ENCODE measurements at regions not wholly inside any gene's neighbourhood (a gene's known extent, or its start where the extent isn't known, plus 50 kb on each side); places are given as distances from the start of the nearest gene placed in this dataset.

- TF ChIP-seq CTCF (conservative IDR thresholded peaks at IDR 0.05) = no peak
- no peaks in the 10 kb centered on the region for H3K4me1 ChIP-seq (ENCODE audit: control insufficient read depth, insufficient read depth, low read length)
- no peak for DNase-seq
- H3K36me3 Mint-ChIP-seq (ENCODE audit: low read depth) = no peaks in the 10 kb centered on the region
- WGBS, 2 experiments (ENCODE audit: insufficient coverage in 1 of 2, insufficient read length in 1 of 2) = 90 to 98% methylated on average over 2 to 6 of the region's 6 CpGs
- no peaks in the 10 kb centered on the region for H3K27me3 ChIP-seq (ENCODE audit: control insufficient read depth, insufficient read depth, low read length, poor library complexity, severe bottlenecking)
- no peaks in the 10 kb centered on the region for H3K27me3 Mint-ChIP-seq (ENCODE audit: insufficient read depth)
- no peak overlapping the region for H3K27ac ChIP-seq (ENCODE audit: low read depth, low read length)
- H3K9me3 Mint-ChIP-seq = peaks cover 16% of the 10 kb centered on the region
- H3K36me3 ChIP-seq (ENCODE audit: control insufficient read depth, insufficient read depth, low read length) = no peaks in the 10 kb centered on the region
- H3K4me1 Mint-ChIP-seq = no peaks in the 10 kb centered on the region
- no peak overlapping the region for H3K4me3 ChIP-seq (ENCODE audit: low read length)
- H3K27ac Mint-ChIP-seq = no peak overlapping the region
- H3K4me3 Mint-ChIP-seq = no peak overlapping the region
- no peaks in the 10 kb centered on the region for H3K9me3 ChIP-seq (ENCODE audit: control insufficient read depth, low read length)
- no peak overlapping the region for H3K9ac ChIP-seq (ENCODE audit: extremely low read depth, low read length, poor library complexity, severe bottlenecking)
Measured at GRCh38 chr5:164545507-164545906, 1040.1 kb downstream of the MAT2B start.

- Histone ChIP-seq H3K36me3 (ENCODE audit: control insufficient read depth, insufficient read depth, low read length) (no peaks in the 10 kb centered on the region), H3K4me3 (ENCODE audit: low read length) (no peak overlapping the region), H3K9ac (ENCODE audit: extremely low read depth, low read length, poor library complexity, severe bottlenecking) (no peak overlapping the region), H3K9me3 (ENCODE audit: control insufficient read depth, low read length) (peaks cover 4% of the 10 kb centered on the region), H3K27me3 (ENCODE audit: control insufficient read depth, insufficient read depth, low read length, poor library complexity, severe bottlenecking) (no peaks in the 10 kb centered on the region), H3K27ac (ENCODE audit: low read depth, low read length) (no peak overlapping the region), H3K4me1 (ENCODE audit: control insufficient read depth, insufficient read depth, low read length) (no peaks in the 10 kb centered on the region)
- no peak for TF ChIP-seq CTCF (conservative IDR thresholded peaks at IDR 0.05)
- H3K27me3 Mint-ChIP-seq (ENCODE audit: insufficient read depth) = no peaks in the 10 kb centered on the region
- no peak for DNase-seq
- no peaks in the 10 kb centered on the region for H3K9me3 Mint-ChIP-seq
- no peak overlapping the region for H3K27ac Mint-ChIP-seq
- H3K4me3 Mint-ChIP-seq = no peak overlapping the region
- H3K4me1 Mint-ChIP-seq = no peaks in the 10 kb centered on the region
- H3K36me3 Mint-ChIP-seq (ENCODE audit: low read depth) = no peaks in the 10 kb centered on the region
- 70 to 81% methylated on average over 3 of the region's 3 CpGs for WGBS, 2 experiments (ENCODE audit: insufficient coverage in 1 of 2, insufficient read length in 1 of 2)
Measured at GRCh38 chr5:164553851-164554250, 1048.4 kb downstream of the MAT2B start.

GRCh38 chr5:164555809-164556208, 1050.4 kb downstream of the MAT2B start:
- H3K27ac Mint-ChIP-seq = no peak overlapping the region
- H3K4me3 ChIP-seq (ENCODE audit: low read length) = no peak overlapping the region
- no peak overlapping the region for H3K9ac ChIP-seq (ENCODE audit: extremely low read depth, low read length, poor library complexity, severe bottlenecking)
- no peaks in the 10 kb centered on the region for H3K9me3 Mint-ChIP-seq
- no peak overlapping the region for H3K4me3 Mint-ChIP-seq
- no peak overlapping the region for H3K27ac ChIP-seq (ENCODE audit: low read depth, low read length)
- no peaks in the 10 kb centered on the region for H3K4me1 Mint-ChIP-seq
- WGBS, 2 experiments (ENCODE audit: insufficient coverage in 1 of 2, insufficient read length in 1 of 2) = no CpG with 5 or more reads among the region's 2 CpGs
- no peaks in the 10 kb centered on the region for H3K27me3 ChIP-seq (ENCODE audit: control insufficient read depth, insufficient read depth, low read length, poor library complexity, severe bottlenecking)
- DNase-seq = no peak
- no peaks in the 10 kb centered on the region for H3K36me3 Mint-ChIP-seq (ENCODE audit: low read depth)
- H3K9me3 ChIP-seq (ENCODE audit: control insufficient read depth, low read length) = peaks cover 4% of the 10 kb centered on the region
- H3K27me3 Mint-ChIP-seq (ENCODE audit: insufficient read depth) = no peaks in the 10 kb centered on the region
- no peaks in the 10 kb centered on the region for H3K36me3 ChIP-seq (ENCODE audit: control insufficient read depth, insufficient read depth, low read length)
- TF ChIP-seq CTCF (conservative IDR thresholded peaks at IDR 0.05) = no peak
- no peaks in the 10 kb centered on the region for H3K4me1 ChIP-seq (ENCODE audit: control insufficient read depth, insufficient read depth, low read length)

All from endodermal cell (in vitro differentiated cells).